ENCODE measurements at regions not wholly inside any gene's neighbourhood (a gene's known extent, or its start where the extent isn't known, plus 50 kb on each side); places are given as distances from the start of the nearest gene placed in this dataset.

DNA sequence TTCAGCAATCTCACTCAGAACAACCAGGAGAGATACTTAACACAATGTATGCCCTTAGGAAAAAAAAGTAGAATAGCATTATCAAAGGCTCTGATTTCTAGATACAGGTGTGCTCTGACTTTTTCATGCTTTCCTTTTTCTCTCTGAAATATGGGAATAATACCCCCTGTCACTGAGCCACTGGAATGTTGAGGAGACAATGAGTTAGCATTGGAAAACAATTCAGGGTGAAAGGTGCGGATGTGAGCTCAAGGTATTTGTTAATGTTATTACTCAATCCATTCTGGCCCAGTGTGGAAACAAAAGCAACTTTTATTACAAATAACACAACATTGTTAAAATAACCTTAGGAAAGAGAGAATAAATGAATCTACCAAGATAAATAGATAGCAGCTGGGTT is 228.0 kb downstream of the IKZF2 start:
- no peak for TF ChIP-seq POLR2AphosphoS5 (IDR thresholded peaks at IDR 0.05; ENCODE audit: low read length)
- TF ChIP-seq MYC (IDR thresholded peaks at IDR 0.05; ENCODE audit: insufficient read depth, insufficient read length, insufficient replicate concordance, low read length, severe bottlenecking): no peak
- no peak for TF ChIP-seq POLR2AphosphoS2 (IDR thresholded peaks at IDR 0.05; ENCODE audit: low read depth, low read length)

Measured in GM12878 (cell line).